ENCODE measurements at regions not wholly inside any gene's neighbourhood (a gene's known extent, or its start where the extent isn't known, plus 50 kb on each side); places are given as distances from the start of the nearest gene placed in this dataset.

DNA sequence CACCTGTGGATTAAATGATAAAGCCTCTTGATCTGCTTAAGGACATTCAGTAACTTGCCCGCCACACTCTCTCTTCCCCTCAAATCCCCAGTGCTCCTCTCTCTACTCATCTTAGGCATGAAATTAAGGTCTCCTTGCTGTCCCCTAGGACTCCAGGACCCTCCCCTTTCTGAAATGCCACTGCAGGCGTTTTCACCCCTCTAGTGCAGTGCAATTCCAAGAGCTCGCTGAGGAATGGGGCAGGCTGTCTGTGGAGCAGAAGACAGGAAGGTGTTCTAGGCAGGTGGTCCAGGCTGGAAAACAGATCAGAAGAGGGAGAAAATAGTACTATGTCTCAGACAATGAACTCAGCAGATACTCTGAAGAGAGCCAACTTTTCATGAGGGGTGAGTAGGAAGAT lies 55.8 kb upstream of the ARHGAP42 start:
- TF ChIP-seq, protein P1, sequence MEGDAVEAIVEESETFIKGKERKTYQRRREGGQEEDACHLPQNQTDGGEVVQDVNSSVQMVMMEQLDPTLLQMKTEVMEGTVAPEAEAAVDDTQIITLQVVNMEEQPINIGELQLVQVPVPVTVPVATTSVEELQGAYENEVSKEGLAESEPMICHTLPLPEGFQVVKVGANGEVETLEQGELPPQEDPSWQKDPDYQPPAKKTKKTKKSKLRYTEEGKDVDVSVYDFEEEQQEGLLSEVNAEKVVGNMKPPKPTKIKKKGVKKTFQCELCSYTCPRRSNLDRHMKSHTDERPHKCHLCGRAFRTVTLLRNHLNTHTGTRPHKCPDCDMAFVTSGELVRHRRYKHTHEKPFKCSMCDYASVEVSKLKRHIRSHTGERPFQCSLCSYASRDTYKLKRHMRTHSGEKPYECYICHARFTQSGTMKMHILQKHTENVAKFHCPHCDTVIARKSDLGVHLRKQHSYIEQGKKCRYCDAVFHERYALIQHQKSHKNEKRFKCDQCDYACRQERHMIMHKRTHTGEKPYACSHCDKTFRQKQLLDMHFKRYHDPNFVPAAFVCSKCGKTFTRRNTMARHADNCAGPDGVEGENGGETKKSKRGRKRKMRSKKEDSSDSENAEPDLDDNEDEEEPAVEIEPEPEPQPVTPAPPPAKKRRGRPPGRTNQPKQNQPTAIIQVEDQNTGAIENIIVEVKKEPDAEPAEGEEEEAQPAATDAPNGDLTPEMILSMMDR (IDR thresholded peaks at IDR 0.05; ENCODE audit: control insufficient read depth, insufficient read depth, low read depth, low read length, missing control alignments) = no peak
- H3K4me3 ChIP-seq (ENCODE audit: control insufficient read depth, low read depth, low read length) = no peak overlapping the region
- no peak for DNase-seq (ENCODE audit: low read depth)

GRCh38 chr11:100632941-100633452 lies 54.1 kb upstream of the ARHGAP42 start:
- no peak for DNase-seq (ENCODE audit: low read depth)

DNA sequence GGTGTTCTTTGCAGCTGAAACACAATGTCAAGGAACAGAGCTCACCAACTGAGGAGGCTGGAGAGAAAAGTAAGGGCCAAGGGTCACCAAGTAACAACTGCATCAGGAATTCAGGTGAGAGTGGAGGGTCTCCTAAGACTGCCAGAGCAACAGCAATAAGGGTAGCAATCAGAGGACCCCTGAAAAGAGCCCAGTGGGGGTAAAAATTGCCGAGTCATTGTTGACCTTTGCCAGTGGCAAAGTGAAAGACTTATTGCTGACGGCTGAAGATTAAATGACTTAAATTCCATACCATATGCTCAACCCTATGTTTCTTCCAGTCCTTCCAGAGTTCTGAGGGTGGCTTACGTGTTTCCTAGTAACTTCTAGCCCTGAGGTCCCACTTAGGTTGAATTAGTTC lies 51.9 kb upstream of the ARHGAP42 start:
- no peak for DNase-seq (ENCODE audit: low read depth)
- no peak overlapping the region for H3K4me3 ChIP-seq (ENCODE audit: control insufficient read depth, low read depth, low read length)
- TF ChIP-seq, protein P1 (IDR thresholded peaks at IDR 0.05; ENCODE audit: control insufficient read depth, insufficient read depth, low read depth, low read length, missing control alignments) = no peak

More at GRCh38 chr11:100632941-100633452, 54.1 kb upstream of the ARHGAP42 start:
- H3K4me3 ChIP-seq (ENCODE audit: control insufficient read depth, low read depth, low read length) = no peak overlapping the region
- TF ChIP-seq, protein P1 (IDR thresholded peaks at IDR 0.05; ENCODE audit: control insufficient read depth, insufficient read depth, low read depth, low read length, missing control alignments) = no peak

DNA sequence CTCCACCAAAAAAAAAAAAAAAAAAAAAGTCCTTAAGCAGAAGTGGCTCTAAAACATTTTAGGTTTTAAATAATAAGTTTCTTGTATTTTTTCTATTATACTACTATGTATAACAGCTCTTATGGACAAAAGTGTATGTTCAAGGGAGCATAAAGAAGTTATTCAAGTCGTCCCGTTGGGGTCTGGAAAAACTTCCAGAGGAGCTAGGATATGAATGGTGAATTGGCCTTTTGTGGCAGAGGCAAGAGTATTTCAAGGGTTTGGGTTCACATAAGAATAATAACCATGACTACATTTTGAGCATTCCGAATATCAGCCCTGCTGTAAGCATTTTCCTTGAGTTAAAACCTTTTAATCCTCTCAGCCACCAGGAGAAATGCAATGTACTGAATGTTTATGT lies 50.6 kb upstream of the ARHGAP42 start:
- TF ChIP-seq, protein P1 (IDR thresholded peaks at IDR 0.05; ENCODE audit: control insufficient read depth, insufficient read depth, low read depth, low read length, missing control alignments) = no peak
- DNase-seq (ENCODE audit: low read depth) = no peak
- H3K4me3 ChIP-seq (ENCODE audit: control insufficient read depth, low read depth, low read length) = no peak overlapping the region
